Neural cell (in vitro differentiated cells): ENCODE measurements at regions not wholly inside any gene's neighbourhood (a gene's known extent, or its start where the extent isn't known, plus 50 kb on each side); places are given as distances from the start of the nearest gene placed in this dataset.
A peak's percentile ranks its signal among the peaks of the same experiment; 100 is the strongest.

ENCODE experiments used
- H2AFZ ChIP-seq: fragments of 200-600, 300-800 bp; sonication (generic), shearing (Covaris generic); 2 replicates; pipeline ENCODE4 v1.6.0; 2014; ENCODE audit warnings: low read depth, mild to moderate bottlenecking, antibody characterized with exemption, low read length, moderate library complexity
- H3F3A ChIP-seq: fragments of 200-600 bp; shearing (Covaris generic); 2 replicates; pipeline ENCODE4 v1.6.1; 2016; ENCODE audit warnings: mild to moderate bottlenecking, moderate library complexity, mixed read lengths, antibody characterized with exemption, low read length; ENCODE audit not compliant: insufficient read depth, poor library complexity, severe bottlenecking
- H3K27ac ChIP-seq: fragments of 200-600, 300-800 bp; sonication (generic), shearing (Covaris generic); 2 replicates; pipeline ENCODE4 v1.5.1; 2014; ENCODE audit warnings: mild to moderate bottlenecking, low read length, moderate library complexity
- H3K27me3 ChIP-seq: fragments of 300-800, 200-600 bp; sonication (generic), shearing (Covaris generic); 2 replicates; pipeline ENCODE4 v1.6.0; 2014; ENCODE audit warnings: mild to moderate bottlenecking, low read depth, low read length, moderate library complexity; ENCODE audit not compliant: insufficient read depth
- H3K36me3 ChIP-seq: fragments of 300-800, 200-600 bp; sonication (generic), shearing (Covaris generic); 2 replicates; pipeline ENCODE4 v1.5.1; 2014; ENCODE audit warnings: mild to moderate bottlenecking, antibody characterized with exemption, low read length, moderate library complexity; ENCODE audit not compliant: insufficient read depth
- H3K4me2 ChIP-seq: fragments of 300-800, 200-600 bp; sonication (generic), shearing (Covaris generic); 2 replicates; pipeline ENCODE4 v1.6.0; 2014; ENCODE audit warnings: mild to moderate bottlenecking, low read length
- H3K4me3 ChIP-seq: fragments of 300-800, 200-600 bp; sonication (generic), shearing (Covaris generic); 2 replicates; pipeline ENCODE4 v1.5.1; 2014; ENCODE audit warnings: mild to moderate bottlenecking, low read length, moderate library complexity
- H3K79me2 ChIP-seq: fragments of 200-600 bp; shearing (Covaris generic); replicated peaks from 2 replicates; pipeline ENCODE4 v1.6.0; 2014; ENCODE audit warnings: mild to moderate bottlenecking, low read length, moderate library complexity; ENCODE audit not compliant: insufficient read depth
- H3K9ac ChIP-seq: fragments of 300-800, 200-600 bp; sonication (generic), shearing (Covaris generic); 2 replicates; pipeline ENCODE4 v1.6.1; 2016; ENCODE audit warnings: mild to moderate bottlenecking, low read length, mixed read lengths
- H3K9me2 ChIP-seq: fragments of 200-600 bp; shearing (Covaris generic); 2 replicates; pipeline ENCODE4 v1.6.1; 2016; ENCODE audit warnings: mild to moderate bottlenecking, low read length, mixed read lengths; ENCODE audit not compliant: insufficient read depth
- H3K9me3 ChIP-seq: fragments of 200-600, 300-800 bp; sonication (generic), shearing (Covaris generic); 2 replicates; pipeline ENCODE4 v1.6.1; 2016; ENCODE audit warnings: mild to moderate bottlenecking, mixed run types, low read length, moderate library complexity, mixed read lengths
- H4K20me1 ChIP-seq: fragments of 200-600 bp; shearing (Covaris generic); 2 replicates; pipeline ENCODE4 v1.6.1; 2016; ENCODE audit warnings: mild to moderate bottlenecking, mixed run types; ENCODE audit not compliant: insufficient read depth
- CTCF ChIP-seq: fragments of 450-650 bp; IDR thresholded peaks from 2 replicates; pipeline ENCODE4 v1.5.1; 2014; ENCODE audit warnings: antibody characterized with exemption, mild to moderate bottlenecking, moderate library complexity; ENCODE audit not compliant: poor library complexity, severe bottlenecking
- EP300 ChIP-seq: fragments of 450-650 bp; conservative IDR thresholded peaks from 2 replicates; pipeline ENCODE4 v1.6.1; 2014; ENCODE audit warnings: antibody characterized with exemption, mild to moderate bottlenecking, moderate library complexity; ENCODE audit not compliant: poor library complexity, severe bottlenecking
- EZH2 ChIP-seq: fragments of 200-600, 300-800 bp; shearing (Covaris generic), sonication (generic); IDR thresholded peaks from 2 replicates; pipeline ENCODE4 v1.6.1; 2014; ENCODE audit warnings: antibody characterized with exemption, low read length, borderline replicate concordance, mild to moderate bottlenecking; ENCODE audit not compliant: insufficient read depth, poor library complexity, severe bottlenecking
- MXI1 ChIP-seq: fragments of 450-650 bp; conservative IDR thresholded peaks from 2 replicates; pipeline ENCODE4 v1.6.1; 2014; ENCODE audit warnings: antibody characterized with exemption, mild to moderate bottlenecking; ENCODE audit not compliant: poor library complexity, severe bottlenecking
- POLR2AphosphoS5 ChIP-seq: IDR thresholded peaks from 2 replicates; pipeline ENCODE4 v1.6.1; 2012
- RAD21 ChIP-seq: fragments of 450-650 bp; conservative IDR thresholded peaks from 2 replicates; pipeline ENCODE4 v1.6.1; 2014; ENCODE audit warnings: antibody characterized with exemption, mild to moderate bottlenecking, moderate library complexity
- REST ChIP-seq: IDR thresholded peaks from 2 replicates; pipeline ENCODE4 v1.6.1; 2012; ENCODE audit warnings: borderline replicate concordance
- SMC3 ChIP-seq: fragments of 450-650 bp; conservative IDR thresholded peaks from 2 replicates; pipeline ENCODE4 v1.6.1; 2014; ENCODE audit warnings: antibody characterized with exemption, mild to moderate bottlenecking, moderate library complexity; ENCODE audit not compliant: poor library complexity
- TAF1 ChIP-seq: IDR thresholded peaks from 2 replicates; pipeline ENCODE4 v1.6.1; 2012; ENCODE audit warnings: low read depth

DNA sequence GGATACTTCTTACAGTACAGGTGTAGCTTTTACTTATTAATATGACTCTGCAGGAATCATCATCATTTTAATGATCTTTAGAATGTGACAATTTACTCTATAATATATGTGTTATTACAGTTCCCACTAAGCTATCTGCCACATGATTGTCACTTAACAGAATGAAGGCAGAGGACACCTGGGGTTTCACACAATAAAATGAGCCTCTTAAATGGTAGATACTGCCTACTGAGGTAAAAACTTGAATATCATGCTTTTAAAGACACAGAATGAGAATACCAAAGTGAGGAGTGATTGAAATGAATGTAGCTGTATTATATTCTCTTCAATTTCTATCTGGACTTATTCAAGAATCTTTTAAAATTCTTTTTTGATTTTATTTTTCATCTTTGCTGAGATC, 1255.3 kb upstream of the LRRN3 start:
- Histone ChIP-seq H3K79me2 (no peaks in the 10 kb centered on the region), H3K27ac (peak overlapping the region; percentile 77), H3K36me3 (no peaks in the 10 kb centered on the region), H3K9me2 (no peaks in the 10 kb centered on the region), H3K4me3 (no peak overlapping the region), H3K4me2 (no peak overlapping the region), H3K27me3 (no peaks in the 10 kb centered on the region), H3F3A (peaks cover 7% of the 10 kb centered on the region), H3K9me3 (no peaks in the 10 kb centered on the region), H3K9ac (no peak overlapping the region), H2AFZ (no peak overlapping the region), H4K20me1 (no peaks in the 10 kb centered on the region)
- TF ChIP-seq TAF1 (no peak), SMC3 (peak; percentile 55), EZH2 (no peak), RAD21 (peak; percentile 61), CTCF (peak; percentile 40), REST (no peak), MXI1 (no peak), EP300 (peak; percentile 92), POLR2AphosphoS5 (peak; percentile 87)

DNA sequence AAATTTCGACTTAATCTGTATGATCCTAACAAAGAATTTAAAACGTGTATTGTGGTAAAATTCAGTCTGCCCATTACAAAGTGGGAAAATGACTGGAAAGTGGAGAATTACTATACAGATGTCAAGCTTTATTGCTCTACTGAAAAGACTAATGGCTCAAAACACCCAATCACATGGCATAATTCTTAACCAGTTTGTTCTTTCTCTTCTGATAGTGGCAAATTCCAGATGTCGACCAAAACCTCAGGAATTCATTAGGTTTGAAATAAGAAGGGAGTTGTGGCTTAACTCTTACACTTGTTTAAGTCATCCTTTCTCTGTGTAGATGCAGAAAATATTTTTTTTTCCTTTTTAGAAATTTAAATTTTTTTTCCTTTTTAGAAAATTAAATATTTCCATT, 1254.9 kb upstream of the LRRN3 start:
- no peak overlapping the region for H3K9ac ChIP-seq
- no peaks in the 10 kb centered on the region for H3K27me3 ChIP-seq
- H4K20me1 ChIP-seq, result no peaks in the 10 kb centered on the region
- TF ChIP-seq REST (no peak), RAD21 (no peak), EZH2 (no peak)
- H2AFZ ChIP-seq, result no peak overlapping the region
- H3K9me3 ChIP-seq, result no peaks in the 10 kb centered on the region
- peak overlapping the region; percentile 77 for H3K27ac ChIP-seq
- H3K4me3 ChIP-seq, result no peak overlapping the region
- H3K4me2 ChIP-seq, result no peak overlapping the region
- H3K9me2 ChIP-seq, result no peaks in the 10 kb centered on the region
- H3K79me2 ChIP-seq, result no peaks in the 10 kb centered on the region
- peaks cover 7% of the 10 kb centered on the region for H3F3A ChIP-seq
- H3K36me3 ChIP-seq, result no peaks in the 10 kb centered on the region
